ENCODE measurements at regions not wholly inside any gene's neighbourhood (a gene's known extent, or its start where the extent isn't known, plus 50 kb on each side); places are given as distances from the start of the nearest gene placed in this dataset.
A peak's percentile ranks its signal among the peaks of the same experiment; 100 is the strongest.

GRCh38 chr9:110143485-110143884, 64.5 kb downstream of the C9orf152 start:
- DNase-seq (ENCODE audit: low read depth): no peak

- DNase-seq (ENCODE audit: low read depth): no peak
These were observed 63.9 kb downstream of the C9orf152 start for GRCh38 chr9:110143950-110144545.

- no peak for DNase-seq (ENCODE audit: low read depth)
These were observed 61.6 kb downstream of the C9orf152 start for GRCh38 chr9:110146373-110146772.

GRCh38 chr9:110148384-110148783, 59.6 kb downstream of the C9orf152 start:
- DNase-seq (ENCODE audit: low read depth): peak; percentile 37

- peak; percentile 74 for DNase-seq (ENCODE audit: low read depth)
These were observed 59.1 kb downstream of the C9orf152 start for GRCh38 chr9:110148891-110149290.
